Endothelial cell of umbilical vein (primary cell): ENCODE measurements at regions not wholly inside any gene's neighbourhood (a gene's known extent, or its start where the extent isn't known, plus 50 kb on each side); places are given as distances from the start of the nearest gene placed in this dataset.

ENCODE experiments used
- BruUV-seq: library from RNA; stranded (reverse); fragments of 400-500 nt; replicated peaks from 2 replicates; lab custom pipeline; 2021; lab: Mats Ljungman, UMichigan
- CTCF ChIA-PET: fragments of 300-600, 350-600 bp; sonication (Branson Sonifier 250); formaldehyde crosslinking; loops from one replicate; lab custom pipeline; 2021; ENCODE audit warnings: antibody characterized with exemption, inconsistent platforms; lab: Charles Lee
- POLR2A ChIA-PET: fragments of 300-600, 350-600 bp; sonication (Branson Sonifier 250); formaldehyde crosslinking; loops from one replicate; lab custom pipeline; 2021; ENCODE audit warnings: antibody characterized with exemption, inconsistent platforms; lab: Charles Lee
- DNase-seq: peaks from one replicate; pipeline ENCODE4 v3.0.0-alpha.2; 2011; ENCODE audit warnings: low read depth, low spot score
- FAIRE-seq: peaks from 2 replicates; lab custom pipeline; 2011; peaks lifted over from hg19 to GRCh38; lab: Jason Lieb, UNC
- H2AFZ ChIP-seq: 2 replicates; pipeline ENCODE4 v1.6.0; 2012; ENCODE audit warnings: low read depth, low read length, control low read depth, inconsistent platforms
- H3K27ac ChIP-seq: 2 replicates; pipeline ENCODE4 v1.5.1; 2011; ENCODE audit warnings: low read depth, mild to moderate bottlenecking, control low read depth, low read length, moderate library complexity; ENCODE audit not compliant: insufficient read depth
- H3K27me3 ChIP-seq, 2 experiments: 2 replicates each; pipeline versions ENCODE4 v1.6.0 to v1.6.1; 2011; ENCODE audit warnings: low read length in 2 of 2, mixed read lengths in 1 of 2; ENCODE audit not compliant: control insufficient read depth in 2 of 2, insufficient read depth in 2 of 2
- H3K36me3 ChIP-seq, 2 experiments: 2 replicates in 1 of 2; 3 replicates in 1 of 2; pipeline ENCODE4 v1.5.1; 2011; ENCODE audit warnings: low read length in 2 of 2, mild to moderate bottlenecking in 1 of 2, moderate library complexity in 1 of 2; ENCODE audit not compliant: control insufficient read depth in 2 of 2, insufficient read depth in 2 of 2; ENCODE audit errors: extremely low read depth in 1 of 2
- H3K4me1 ChIP-seq: 3 replicates; pipeline ENCODE4 v1.5.1; 2011; ENCODE audit warnings: mild to moderate bottlenecking, low read length; ENCODE audit not compliant: control insufficient read depth, insufficient read depth; ENCODE audit errors: extremely low read depth
- H3K4me2 ChIP-seq: 2 replicates; pipeline ENCODE4 v1.6.1; 2011; ENCODE audit warnings: low read length, control low read depth, mixed read lengths; ENCODE audit not compliant: insufficient read depth
- H3K4me3 ChIP-seq, 3 experiments: fragments of 200-600 bp in 1 of 3; sonication (generic), shearing (Covaris generic) in 1 of 3; replicated peaks in 1 of 3; 2 replicates each; pipeline ENCODE4 v1.5.1; 2011 to 2016; ENCODE audit warnings: control low read depth in 3 of 3, low read length in 3 of 3, mild to moderate bottlenecking in 2 of 3, inconsistent platforms in 1 of 3, low read depth in 1 of 3, moderate library complexity in 1 of 3; ENCODE audit not compliant: insufficient read depth in 1 of 3
- H3K79me2 ChIP-seq: 2 replicates; pipeline ENCODE4 v1.6.0; 2012; ENCODE audit warnings: low read length, inconsistent platforms; ENCODE audit not compliant: control insufficient read depth, insufficient read depth
- H3K9ac ChIP-seq: replicated peaks from 2 replicates; pipeline ENCODE3; 2011; ENCODE audit warnings: low read length, control low read depth; ENCODE audit not compliant: insufficient read depth; ENCODE audit errors: extremely low read depth
- H3K9me1 ChIP-seq: replicated peaks from 3 replicates; pipeline ENCODE4 v1.6.0; 2011; ENCODE audit warnings: mild to moderate bottlenecking, low read length; ENCODE audit not compliant: control insufficient read depth, insufficient read depth; ENCODE audit errors: extremely low read depth
- H3K9me3 ChIP-seq: replicated peaks from 2 replicates; pipeline ENCODE4 v1.5.1; 2012; ENCODE audit warnings: low read length, inconsistent platforms; ENCODE audit not compliant: control insufficient read depth, insufficient read depth
- H4K20me1 ChIP-seq: replicated peaks from 2 replicates; pipeline ENCODE3; 2011; ENCODE audit warnings: mild to moderate bottlenecking, low read length; ENCODE audit not compliant: control insufficient read depth, insufficient read depth; ENCODE audit errors: extremely low read depth
- EZH2 ChIP-seq: IDR thresholded peaks from 2 replicates; pipeline ENCODE4 v1.6.1; 2012; ENCODE audit warnings: borderline replicate concordance, low read depth, mild to moderate bottlenecking, moderate library complexity, low read length, inconsistent platforms; ENCODE audit not compliant: severe bottlenecking
- GATA2 ChIP-seq: IDR thresholded peaks from 2 replicates; pipeline ENCODE4 v1.7.0; 2011; ENCODE audit warnings: low read depth, mild to moderate bottlenecking, moderate library complexity, mixed read lengths, low read length; ENCODE audit not compliant: insufficient read length, insufficient read depth
- JUN ChIP-seq: IDR thresholded peaks from 2 replicates; pipeline ENCODE4 v1.6.1; 2011; ENCODE audit warnings: borderline replicate concordance, low read depth; ENCODE audit not compliant: insufficient read length, insufficient read depth
- MYC ChIP-seq: IDR thresholded peaks from one replicate; pipeline ENCODE4 v1.6.1; 2011; ENCODE audit warnings: mild to moderate bottlenecking, low read depth, low read length
- POLR2A ChIP-seq: IDR thresholded peaks from 2 replicates; pipeline ENCODE4 v1.6.1; 2012; ENCODE audit warnings: low read depth, mild to moderate bottlenecking, control low read depth, low read length
- POLR2AphosphoS5 ChIP-seq: IDR thresholded peaks from 2 replicates; pipeline ENCODE4 v1.6.1; 2012; ENCODE audit warnings: low read depth, mild to moderate bottlenecking, control low read depth, low read length, moderate library complexity; ENCODE audit not compliant: insufficient read depth
- dilution Hi-C: fragments of 300-500 bp; cut with MboI; formaldehyde crosslinking; loops from one replicate; pipeline ENCODE4 v1.15.0; 2019; ENCODE audit warnings: low sequenced_read_pairs; ENCODE audit not compliant: extremely low pct_ligation_motif_present
- intact Hi-C: fragments of 100-400 bp; cut with micrococcal nuclease; formaldehyde crosslinking; loops from one replicate; pipeline ENCODE4 v1.10.0; 2022
- TF ChIP-seq, protein P1 (sequence below), 2 donors: IDR thresholded peaks; 1 replicate in 1 of 2; 2 replicates in 1 of 2; pipeline ENCODE4 v1.5.1; 2011; ENCODE audit warnings: low read length in 2 of 2, mild to moderate bottlenecking in 2 of 2, moderate library complexity in 2 of 2, control low read depth in 1 of 2, inconsistent platforms in 1 of 2, low read depth in 1 of 2; ENCODE audit not compliant: insufficient read depth in 1 of 2; ENCODE audit errors: extremely low read depth in 1 of 2
- TF ChIP-seq, protein P2 (sequence below): IDR thresholded peaks from 2 replicates; pipeline ENCODE4 v1.6.1; 2011; ENCODE audit not compliant: insufficient read depth, insufficient read length

DNA sequence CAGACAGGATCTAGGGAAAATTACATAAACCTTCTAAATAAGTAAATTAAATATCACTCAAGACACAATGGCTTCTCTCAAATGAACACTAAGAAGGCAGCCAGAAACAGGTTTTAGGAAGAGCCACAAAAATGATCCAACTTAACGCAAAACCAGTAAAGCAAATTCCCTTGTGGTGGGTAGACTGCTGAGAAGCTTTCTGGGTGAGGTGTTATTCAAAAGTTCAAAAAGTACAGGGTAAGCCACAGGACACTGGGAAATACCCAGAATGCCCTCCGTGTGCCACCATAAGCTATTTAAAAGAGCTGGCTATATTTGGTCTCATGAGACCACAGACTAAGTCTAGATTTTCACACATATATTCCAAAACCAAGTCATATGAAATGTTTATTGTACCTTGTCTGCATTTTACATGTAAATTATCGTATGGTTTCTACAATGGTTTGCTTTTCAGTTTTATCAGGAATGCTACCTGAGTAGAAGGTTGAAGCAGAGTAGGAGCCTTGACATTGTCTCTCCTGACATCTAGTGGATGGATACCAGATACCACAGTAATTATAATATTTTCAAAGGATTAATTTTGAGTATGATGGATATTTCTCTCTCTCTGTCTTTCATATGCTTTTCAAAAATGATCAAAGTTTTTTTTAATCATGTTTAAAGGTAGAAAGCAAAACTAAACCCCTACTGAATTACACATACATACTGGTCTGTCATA lies 109.3 kb upstream of the KLHL13 start:
- Histone ChIP-seq H2AFZ (peak overlapping the region; percentile 31), H3K36me3 (no peaks in the 10 kb centered on the region), H3K4me1 (peaks cover 31% of the 10 kb centered on the region), H3K79me2 (no peaks in the 10 kb centered on the region), H3K27me3 (no peaks in the 10 kb centered on the region), H3K4me3 (no peak overlapping the region), H3K9ac (peak overlapping the region; percentile 43), H3K9me1 (no peaks in the 10 kb centered on the region), H3K9me3 (no peaks in the 10 kb centered on the region), H4K20me1 (no peaks in the 10 kb centered on the region), H3K4me2 (peak overlapping the region; percentile 40), H3K27ac (peak overlapping the region; percentile 86)
- intact Hi-C loops (loop anchor here (1.0 to 10.0 kb wide), 4 partner anchors 10 to 321 kb away; no protein-coding TSS in a partner anchor), dilution Hi-C loops (no loop called here)
- peak; percentile 65 for DNase-seq
- CTCF ChIA-PET, result interaction anchor here (0.7 to 1.8 kb wide), 9 partner anchors 10 to 1997 kb away, joined by 3 to 13 read pairs (median 4); partner anchors contain the start of gene KLHL13
- POLR2A ChIA-PET, result no interaction called here
- BruUV-seq, result TSS peak; percentile 81
- TF ChIP-seq POLR2AphosphoS5 (no peak), GATA2 (no peak), JUN (no peak), POLR2A (no peak), MYC (no peak), EZH2 (no peak)
- TF ChIP-seq, protein P1, sequence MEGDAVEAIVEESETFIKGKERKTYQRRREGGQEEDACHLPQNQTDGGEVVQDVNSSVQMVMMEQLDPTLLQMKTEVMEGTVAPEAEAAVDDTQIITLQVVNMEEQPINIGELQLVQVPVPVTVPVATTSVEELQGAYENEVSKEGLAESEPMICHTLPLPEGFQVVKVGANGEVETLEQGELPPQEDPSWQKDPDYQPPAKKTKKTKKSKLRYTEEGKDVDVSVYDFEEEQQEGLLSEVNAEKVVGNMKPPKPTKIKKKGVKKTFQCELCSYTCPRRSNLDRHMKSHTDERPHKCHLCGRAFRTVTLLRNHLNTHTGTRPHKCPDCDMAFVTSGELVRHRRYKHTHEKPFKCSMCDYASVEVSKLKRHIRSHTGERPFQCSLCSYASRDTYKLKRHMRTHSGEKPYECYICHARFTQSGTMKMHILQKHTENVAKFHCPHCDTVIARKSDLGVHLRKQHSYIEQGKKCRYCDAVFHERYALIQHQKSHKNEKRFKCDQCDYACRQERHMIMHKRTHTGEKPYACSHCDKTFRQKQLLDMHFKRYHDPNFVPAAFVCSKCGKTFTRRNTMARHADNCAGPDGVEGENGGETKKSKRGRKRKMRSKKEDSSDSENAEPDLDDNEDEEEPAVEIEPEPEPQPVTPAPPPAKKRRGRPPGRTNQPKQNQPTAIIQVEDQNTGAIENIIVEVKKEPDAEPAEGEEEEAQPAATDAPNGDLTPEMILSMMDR (IDR thresholded peaks at IDR 0.05; ENCODE audit: extremely low read depth in 1 of 2, insufficient read depth in 1 of 2, low read depth in 1 of 2, low read length in 2 of 2), result peak; percentile 11 to 24
- TF ChIP-seq, protein P2, sequence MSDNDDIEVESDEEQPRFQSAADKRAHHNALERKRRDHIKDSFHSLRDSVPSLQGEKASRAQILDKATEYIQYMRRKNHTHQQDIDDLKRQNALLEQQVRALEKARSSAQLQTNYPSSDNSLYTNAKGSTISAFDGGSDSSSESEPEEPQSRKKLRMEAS, result no peak
- FAIRE-seq, result peak; percentile 56
